Transverse colon (tissue), 4 donors: ENCODE measurements at regions not wholly inside any gene's neighbourhood (a gene's known extent, or its start where the extent isn't known, plus 50 kb on each side); places are given as distances from the start of the nearest gene placed in this dataset.

Experiments used
- CTCF ChIP-seq, 5 experiments: fragments of 200-600 bp in 3 of 5; fragments of 450-650 bp in 2 of 5; sonication (generic) in 3 of 5; IDR thresholded peaks; 1 replicate in 2 of 5; 2 replicates in 3 of 5; pipeline ENCODE4 v1.5.1; 2016 to 2017; ENCODE audit warnings: antibody characterized with exemption in 5 of 5, inconsistent platforms in 3 of 5, mild to moderate bottlenecking in 2 of 5, moderate library complexity in 1 of 5
- POLR2A ChIP-seq: fragments of 450-650 bp; IDR thresholded peaks from one replicate; pipeline ENCODE4 v1.6.1; 2016; ENCODE audit warnings: antibody characterized with exemption, mild to moderate bottlenecking, moderate library complexity
- POLR2AphosphoS5 ChIP-seq, 3 donors: sonication (generic); formaldehyde crosslinking; IDR thresholded peaks; one replicate each; pipeline ENCODE4 v1.6.1; 2016; ENCODE audit warnings: antibody characterized with exemption in 3 of 3

- TF ChIP-seq POLR2A: no peak
- no peak for TF ChIP-seq POLR2AphosphoS5 (IDR thresholded peaks at IDR 0.05)
- TF ChIP-seq CTCF (IDR thresholded peaks at IDR 0.05): no peak
Measured at GRCh38 chr7:94252971-94253370, 141.7 kb upstream of the COL1A2 start.
